ENCODE measurements at regions not wholly inside any gene's neighbourhood (a gene's known extent, or its start where the extent isn't known, plus 50 kb on each side); places are given as distances from the start of the nearest gene placed in this dataset.
A peak's percentile ranks its signal among the peaks of the same experiment; 100 is the strongest.

GRCh38 chr17:71724339-71724738 lies 396.5 kb upstream of the SOX9 start:
- no peak for TF ChIP-seq POLR2AphosphoS5 (IDR thresholded peaks at IDR 0.05)
- TF ChIP-seq CTCF (IDR thresholded peaks at IDR 0.05), result no peak
- TF ChIP-seq EP300 (IDR thresholded peaks at IDR 0.05), result no peak
- no peak for TF ChIP-seq POLR2A (IDR thresholded peaks at IDR 0.05)
- intact Hi-C loops (cut with DNase I; ENCODE audit: low total_unique reads), result no loop called here
- no peak for DNase-seq
- Histone ChIP-seq H3K27me3 (no peaks in the 10 kb centered on the region), H3K4me3 (no peak overlapping the region), H3K27ac (no peak overlapping the region), H3K9me3 (no peaks in the 10 kb centered on the region), H3K4me1 (no peaks in the 10 kb centered on the region), H3K36me3 (no peaks in the 10 kb centered on the region)
- WGBS, 5 donors, result 80 to 93% (median 88%) methylated on average over 2 of the region's 2 CpGs

GRCh38 chr17:71725811-71726210 lies 395.0 kb upstream of the SOX9 start:
- Histone ChIP-seq H3K9me3 (no peaks in the 10 kb centered on the region), H3K27ac (no peak overlapping the region), H3K4me1 (no peaks in the 10 kb centered on the region), H3K4me3 (peak overlapping the region in 1 of 4 donors; percentile 14), H3K27me3 (no peaks in the 10 kb centered on the region), H3K36me3 (no peaks in the 10 kb centered on the region)
- TF ChIP-seq CTCF (IDR thresholded peaks at IDR 0.05), result no peak
- TF ChIP-seq POLR2A (IDR thresholded peaks at IDR 0.05), result no peak
- no peak for TF ChIP-seq EP300 (IDR thresholded peaks at IDR 0.05)
- no peak for TF ChIP-seq POLR2AphosphoS5 (IDR thresholded peaks at IDR 0.05)
- intact Hi-C loops (cut with DNase I; ENCODE audit: low total_unique reads), result no loop called here
- WGBS, 5 donors, result 53 to 73% (median 68%) methylated on average over 3 of the region's 3 CpGs
- no peak for DNase-seq

- peak in 1 of 2 donors; percentile 28 for DNase-seq
- H3K27me3 ChIP-seq, result no peaks in the 10 kb centered on the region
- no peaks in the 10 kb centered on the region for H3K9me3 ChIP-seq
- H3K36me3 ChIP-seq, result no peaks in the 10 kb centered on the region
- WGBS, 5 donors, result 26 to 33% (median 29%) methylated on average over 5 of the region's 5 CpGs
- H3K27ac ChIP-seq, result no peak overlapping the region
- intact Hi-C loops (cut with DNase I; ENCODE audit: low total_unique reads), result no loop called here
- H3K4me3 ChIP-seq, result peak overlapping the region in 1 of 4 donors; percentile 14
- no peaks in the 10 kb centered on the region for H3K4me1 ChIP-seq
- TF ChIP-seq POLR2A (IDR thresholded peaks at IDR 0.05), result no peak
- no peak for TF ChIP-seq POLR2AphosphoS5 (IDR thresholded peaks at IDR 0.05)
- TF ChIP-seq EP300 (IDR thresholded peaks at IDR 0.05), result no peak
- TF ChIP-seq CTCF (IDR thresholded peaks at IDR 0.05), result no peak
These were observed 394.5 kb upstream of the SOX9 start for GRCh38 chr17:71726341-71726740.

GRCh38 chr17:71727292-71727691 lies 393.5 kb upstream of the SOX9 start:
- TF ChIP-seq POLR2A (IDR thresholded peaks at IDR 0.05) (no peak), CTCF (IDR thresholded peaks at IDR 0.05) (no peak), EP300 (IDR thresholded peaks at IDR 0.05) (no peak), POLR2AphosphoS5 (IDR thresholded peaks at IDR 0.05) (no peak)
- WGBS, 5 donors, result 85 to 94% (median 86%) methylated on average over 5 of the region's 5 CpGs
- H3K4me3 ChIP-seq, result no peak overlapping the region
- no peak overlapping the region for H3K27ac ChIP-seq
- H3K27me3 ChIP-seq, result no peaks in the 10 kb centered on the region
- no peaks in the 10 kb centered on the region for H3K36me3 ChIP-seq
- no peak for DNase-seq
- H3K9me3 ChIP-seq, result no peaks in the 10 kb centered on the region
- H3K4me1 ChIP-seq, result no peaks in the 10 kb centered on the region
- intact Hi-C loops (cut with DNase I; ENCODE audit: low total_unique reads), result no loop called here

Data from stomach (tissue), 8 donors.